H1 (cell line): ENCODE measurements at regions not wholly inside any gene's neighbourhood (a gene's known extent, or its start where the extent isn't known, plus 50 kb on each side); places are given as distances from the start of the nearest gene placed in this dataset.
A peak's percentile ranks its signal among the peaks of the same experiment; 100 is the strongest.

Experiments
- CTCF ChIA-PET: fragments of 300-600 bp; sonication (Branson Sonifier 250); formaldehyde crosslinking; loops from one replicate; lab custom pipeline; 2021; ENCODE audit not compliant: partially characterized antibody; lab: Charles Lee
- POLR2A ChIA-PET: fragments of 300-600 bp; sonication (Branson Sonifier 250); formaldehyde crosslinking; loops from one replicate; lab custom pipeline; 2021; ENCODE audit warnings: inconsistent platforms; ENCODE audit not compliant: partially characterized antibody; lab: Charles Lee
- DNase-seq, 2 experiments: peaks; one replicate each; pipeline versions ENCODE4 v3.0.0 to v3.0.0-alpha.2; 2010 to 2022; ENCODE audit warnings: low spot score in 2 of 2, low read depth in 1 of 2, mixed read lengths in 1 of 2
- FAIRE-seq: peaks from 2 replicates; lab custom pipeline; 2011; peaks lifted over from hg19 to GRCh38; lab: Jason Lieb, UNC
- H2AFZ ChIP-seq: 2 replicates; pipeline ENCODE4 v1.8.1; 2012; ENCODE audit warnings: low read length, inconsistent platforms
- H2AK5ac ChIP-seq: 2 replicates; pipeline ENCODE4 v1.6.1; 2013; ENCODE audit warnings: low read depth, low read length
- H2BK120ac ChIP-seq: replicated peaks from 2 replicates; pipeline ENCODE3; 2013; ENCODE audit warnings: low read depth, low read length, inconsistent platforms
- H2BK12ac ChIP-seq: 2 replicates; pipeline ENCODE4 v1.6.1; 2013; ENCODE audit warnings: low read depth, low read length
- H2BK15ac ChIP-seq: 2 replicates; pipeline ENCODE4 v1.6.1; 2013; ENCODE audit warnings: low read length
- H2BK20ac ChIP-seq: 2 replicates; pipeline ENCODE4 v1.6.1; 2013; ENCODE audit warnings: low read length
- H2BK5ac ChIP-seq: 2 replicates; pipeline ENCODE4 v1.6.1; 2013; ENCODE audit warnings: low read depth, low read length
- H3K14ac ChIP-seq: 2 replicates; pipeline ENCODE4 v1.6.1; 2013; ENCODE audit warnings: inconsistent platforms; ENCODE audit not compliant: insufficient read length
- H3K18ac ChIP-seq: 2 replicates; pipeline ENCODE4 v1.6.1; 2013; ENCODE audit warnings: low read length; ENCODE audit errors: extremely low read depth
- H3K23ac ChIP-seq: 2 replicates; pipeline ENCODE4 v1.6.1; 2013; ENCODE audit warnings: inconsistent platforms; ENCODE audit not compliant: insufficient read length
- H3K23me2 ChIP-seq: 2 replicates; pipeline ENCODE4 v1.6.1; 2013; ENCODE audit warnings: low read depth, low read length
- H3K27ac ChIP-seq: 2 replicates; pipeline ENCODE4 v1.6.1; 2011; ENCODE audit warnings: low read depth, low read length, inconsistent platforms
- H3K27me3 ChIP-seq, 4 experiments: replicated peaks in 1 of 4; 1 replicate in 1 of 4; 2 replicates in 3 of 4; pipeline versions ENCODE4 v1.6.1 to v1.8.1; 2011 to 2013; ENCODE audit warnings: low read length in 3 of 4, mild to moderate bottlenecking in 3 of 4, inconsistent platforms in 2 of 4, mixed read lengths in 2 of 4, moderate library complexity in 1 of 4; ENCODE audit not compliant: control insufficient read depth in 3 of 4, insufficient read depth in 3 of 4; ENCODE audit errors: extremely low read depth in 1 of 4
- H3K36me3 ChIP-seq, 4 experiments: 2 replicates each; pipeline versions ENCODE4 v1.6.1 to v1.8.1; 2011 to 2013; ENCODE audit warnings: mild to moderate bottlenecking in 4 of 4, low read length in 3 of 4, moderate library complexity in 2 of 4, control low read depth in 1 of 4, inconsistent platforms in 1 of 4; ENCODE audit not compliant: insufficient read depth in 4 of 4, control insufficient read depth in 2 of 4
- H3K4ac ChIP-seq: replicated peaks from 2 replicates; pipeline ENCODE3; 2013; ENCODE audit warnings: low read length, low read depth, mixed read lengths, inconsistent platforms; ENCODE audit not compliant: insufficient read length
- H3K4me1 ChIP-seq, 4 experiments: replicated peaks in 1 of 4; 1 replicate in 1 of 4; 2 replicates in 3 of 4; pipeline versions ENCODE4 v1.6.1 to v1.8.1; 2011 to 2013; ENCODE audit warnings: low read length in 3 of 4, inconsistent platforms in 2 of 4, mixed read lengths in 1 of 4; ENCODE audit not compliant: insufficient read depth in 4 of 4, control insufficient read depth in 3 of 4
- H3K4me2 ChIP-seq, 2 experiments: 2 replicates each; pipeline versions ENCODE4 v1.6.1 to v1.8.1; 2011 to 2013; ENCODE audit warnings: low read depth in 2 of 2, low read length in 2 of 2, control low read depth in 1 of 2, inconsistent platforms in 1 of 2, mild to moderate bottlenecking in 1 of 2; ENCODE audit not compliant: insufficient read depth in 1 of 2
- H3K4me3 ChIP-seq, 4 experiments: fragments of 200-600, 300-600 bp in 1 of 4; sonication (generic), shearing (Covaris generic), sonication (Bioruptor Twin) in 1 of 4; 2 replicates each; pipeline versions ENCODE4 v1.5.1 to v1.8.1; 2011 to 2016; ENCODE audit warnings: low read length in 4 of 4, low read depth in 3 of 4, control low read depth in 2 of 4, inconsistent platforms in 2 of 4, mild to moderate bottlenecking in 2 of 4, mixed read lengths in 1 of 4, moderate library complexity in 1 of 4; ENCODE audit not compliant: insufficient read depth in 2 of 4; ENCODE audit errors: extremely low read depth in 1 of 4
- H3K56ac ChIP-seq: replicated peaks from 2 replicates; pipeline ENCODE3; 2013; ENCODE audit warnings: low read depth, mild to moderate bottlenecking, mixed read lengths, low read length, inconsistent platforms; ENCODE audit not compliant: insufficient read length
- H3K79me1 ChIP-seq: 2 replicates; pipeline ENCODE4 v1.6.1; 2013; ENCODE audit warnings: low read depth, low read length, control low read depth
- H3K79me2 ChIP-seq, 2 experiments: 2 replicates each; pipeline versions ENCODE4 v1.6.1 to v1.8.1; 2012 to 2013; ENCODE audit warnings: low read length in 2 of 2, mild to moderate bottlenecking in 2 of 2, inconsistent platforms in 1 of 2; ENCODE audit not compliant: insufficient read depth in 2 of 2, control insufficient read depth in 1 of 2
- H3K9ac ChIP-seq, 4 experiments: replicated peaks in 1 of 4; 1 replicate in 1 of 4; 2 replicates in 3 of 4; pipeline versions ENCODE4 v1.6.1 to v1.8.1; 2011 to 2013; ENCODE audit warnings: low read depth in 3 of 4, low read length in 3 of 4, control low read depth in 2 of 4, mild to moderate bottlenecking in 2 of 4, moderate library complexity in 2 of 4, inconsistent platforms in 1 of 4; ENCODE audit errors: extremely low read depth in 1 of 4
- H3K9me3 ChIP-seq, 2 experiments: 2 replicates each; pipeline versions ENCODE4 v1.6.1 to v1.8.1; 2012 to 2013; ENCODE audit warnings: mild to moderate bottlenecking in 2 of 2, moderate library complexity in 2 of 2, control low read depth in 1 of 2, inconsistent platforms in 1 of 2, low read depth in 1 of 2, low read length in 1 of 2, mixed read lengths in 1 of 2; ENCODE audit not compliant: insufficient read depth in 2 of 2
- H4K20me1 ChIP-seq, 2 experiments: replicated peaks in 1 of 2; 2 replicates each; pipeline versions ENCODE3 to v1.8.1; 2011 to 2013; ENCODE audit warnings: inconsistent platforms in 2 of 2, low read length in 2 of 2, mild to moderate bottlenecking in 1 of 2; ENCODE audit not compliant: insufficient read depth in 2 of 2, control insufficient read depth in 1 of 2
- H4K5ac ChIP-seq: 2 replicates; pipeline ENCODE4 v1.6.1; 2013; ENCODE audit warnings: low read length, low read depth, mixed read lengths, inconsistent platforms; ENCODE audit not compliant: insufficient read length
- H4K8ac ChIP-seq: 2 replicates; pipeline ENCODE4 v1.8.0; 2013; ENCODE audit warnings: mild to moderate bottlenecking, moderate library complexity, low read length, inconsistent platforms; ENCODE audit not compliant: insufficient read depth; ENCODE audit errors: extremely low read depth
- H4K91ac ChIP-seq: replicated peaks from 2 replicates; pipeline ENCODE3; 2013; ENCODE audit warnings: low read length, mixed read lengths, inconsistent platforms; ENCODE audit not compliant: insufficient read length
- CHD2 ChIP-seq: IDR thresholded peaks from 2 replicates; pipeline ENCODE4 v1.6.1; 2012; ENCODE audit warnings: low read length, improper control_type of control experiment
- KDM1A ChIP-seq: fragments of 200-600, 300-600 bp; sonication (generic); IDR thresholded peaks from 2 replicates; pipeline ENCODE4 v1.7.1; 2016; ENCODE audit warnings: mild to moderate bottlenecking, low read length, borderline replicate concordance
- RNF2 ChIP-seq: fragments of 200-900, 300-1000 bp; sonication (generic); IDR thresholded peaks from 2 replicates; pipeline ENCODE4 v1.7.1; 2016; ENCODE audit warnings: borderline replicate concordance, low read depth, mild to moderate bottlenecking, antibody characterized with exemption, low read length; ENCODE audit not compliant: poor library complexity, severe bottlenecking; ENCODE audit errors: missing control alignments
- TEAD4 ChIP-seq: IDR thresholded peaks from 2 replicates; pipeline ENCODE4 v1.6.1; 2012; ENCODE audit warnings: low read depth, low read length, inconsistent platforms, mixed read lengths
- WGBS, 2 experiments: shearing (Covaris generic) in 1 of 2; methylation state at CpG; one replicate each; pipeline versions ENCODE4 v1.1.6 to v1.1.7; 2013 to 2015; ENCODE audit warnings: low lambda C conversion rate in 2 of 2, mixed read lengths in 2 of 2, inconsistent platforms in 1 of 2, low coverage in 1 of 2, missing lambda C conversion rate in 1 of 2; ENCODE audit not compliant: insufficient replicate concordance in 2 of 2, insufficient coverage in 1 of 2, insufficient read length in 1 of 2; ENCODE audit errors: extremely low coverage in 1 of 2, missing lambda C conversion rate in 1 of 2; 5-methylcytosine and 5-hydroxymethylcytosine counted together
- TF ChIP-seq, protein P1 (sequence below): IDR thresholded peaks from 2 replicates; pipeline ENCODE4 v1.6.1; 2012; ENCODE audit warnings: low read length, inconsistent platforms

DNA sequence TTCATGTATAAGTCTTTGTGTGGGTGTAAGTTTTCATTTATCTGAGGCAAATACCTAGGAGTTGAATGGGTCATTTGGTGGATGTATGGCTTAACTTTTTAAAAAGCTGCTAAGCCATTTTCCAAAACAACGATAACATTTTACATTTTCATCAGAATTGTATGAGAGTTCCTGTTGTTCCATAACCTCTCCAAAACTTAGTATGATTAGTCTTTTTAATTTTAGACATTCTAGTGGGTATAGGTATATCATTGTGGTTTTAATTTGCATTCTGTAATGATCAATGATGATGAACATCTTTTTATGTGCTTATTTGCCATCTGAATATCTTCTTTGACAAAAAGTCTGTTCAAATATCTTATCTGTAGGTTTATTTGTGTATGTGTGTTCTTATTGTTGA lies 74.4 kb upstream of the UGP2 start:
- H4K20me1 ChIP-seq: no peaks in the 10 kb centered on the region
- no peak overlapping the region for H3K14ac ChIP-seq
- ChIA-PET POLR2A (no interaction called here), CTCF (no interaction called here)
- H2BK120ac ChIP-seq: no peak overlapping the region
- H3K36me3 ChIP-seq: peaks cover 0 to 3% (median 0%) of the 10 kb centered on the region in 4 experiments; a peak in 1 of 8 replicates
- 85% methylated on average over 1 of the region's 1 CpG; no CpG with 5 or more reads in 1 of the 2 experiments for WGBS, 2 experiments
- H3K27me3 ChIP-seq: peaks cover 0 to 1% (median 0%) of the 10 kb centered on the region in 4 experiments; a peak in 1 of 7 replicates
- TF ChIP-seq CHD2 (no peak), TEAD4 (no peak), KDM1A (peak; percentile 89), RNF2 (no peak)
- TF ChIP-seq, protein P1, sequence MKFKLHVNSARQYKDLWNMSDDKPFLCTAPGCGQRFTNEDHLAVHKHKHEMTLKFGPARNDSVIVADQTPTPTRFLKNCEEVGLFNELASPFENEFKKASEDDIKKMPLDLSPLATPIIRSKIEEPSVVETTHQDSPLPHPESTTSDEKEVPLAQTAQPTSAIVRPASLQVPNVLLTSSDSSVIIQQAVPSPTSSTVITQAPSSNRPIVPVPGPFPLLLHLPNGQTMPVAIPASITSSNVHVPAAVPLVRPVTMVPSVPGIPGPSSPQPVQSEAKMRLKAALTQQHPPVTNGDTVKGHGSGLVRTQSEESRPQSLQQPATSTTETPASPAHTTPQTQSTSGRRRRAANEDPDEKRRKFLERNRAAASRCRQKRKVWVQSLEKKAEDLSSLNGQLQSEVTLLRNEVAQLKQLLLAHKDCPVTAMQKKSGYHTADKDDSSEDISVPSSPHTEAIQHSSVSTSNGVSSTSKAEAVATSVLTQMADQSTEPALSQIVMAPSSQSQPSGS: no peak
- no peak overlapping the region for H2BK5ac ChIP-seq
- no peak overlapping the region for H3K4ac ChIP-seq
- no peaks in the 10 kb centered on the region for H3K79me2 ChIP-seq
- no peak overlapping the region for H4K5ac ChIP-seq
- no peak overlapping the region for H2AFZ ChIP-seq
- H3K56ac ChIP-seq: no peak overlapping the region
- no peak overlapping the region for H4K8ac ChIP-seq
- no peak overlapping the region for H4K91ac ChIP-seq
- H3K79me1 ChIP-seq: no peaks in the 10 kb centered on the region
- H3K4me2 ChIP-seq: no peak overlapping the region
- H3K9me3 ChIP-seq: peaks cover 0 to 11% of the 10 kb centered on the region in 2 experiments; a peak in 2 of 4 replicates
- no peaks in the 10 kb centered on the region; the same call in 1 of the 2 replicates for H3K23me2 ChIP-seq
- no peak for FAIRE-seq
- H2BK12ac ChIP-seq: no peak overlapping the region
- H3K18ac ChIP-seq: no peak overlapping the region
- H3K27ac ChIP-seq: no peak overlapping the region
- H3K4me1 ChIP-seq: peaks cover 8 to 19% (median 15%) of the 10 kb centered on the region in 4 experiments; a peak in 6 of 7 replicates
- H2BK20ac ChIP-seq: no peak overlapping the region
- H3K23ac ChIP-seq: no peak overlapping the region
- H2AK5ac ChIP-seq: no peak overlapping the region
- H2BK15ac ChIP-seq: no peak overlapping the region
- H3K4me3 ChIP-seq: no peak overlapping the region
- H3K9ac ChIP-seq: no peak overlapping the region
- no peak for DNase-seq
